ENCODE measurements at regions not wholly inside any gene's neighbourhood (a gene's known extent, or its start where the extent isn't known, plus 50 kb on each side); places are given as distances from the start of the nearest gene placed in this dataset.
A peak's percentile ranks its signal among the peaks of the same experiment; 100 is the strongest.

- no peak for DNase-seq
Observed at GRCh38 chr1:81431624-81432000, 369.1 kb upstream of the ADGRL2 start.

GRCh38 chr1:81430955-81431623 lies 369.6 kb upstream of the ADGRL2 start:
- DNase-seq = peak; percentile 30

- DNase-seq = no peak
Observed at GRCh38 chr1:81430236-81430938, 370.3 kb upstream of the ADGRL2 start.

- DNase-seq = no peak
Observed at GRCh38 chr1:81428998-81429397, 371.7 kb upstream of the ADGRL2 start.

GRCh38 chr1:81424816-81425215 lies 375.9 kb upstream of the ADGRL2 start:
- no peak for DNase-seq

GRCh38 chr1:81424061-81424460 lies 376.7 kb upstream of the ADGRL2 start:
- DNase-seq = peak; percentile 84

- peak; percentile 54 for DNase-seq
Observed at GRCh38 chr1:81420760-81421159, 380.0 kb upstream of the ADGRL2 start.

- peak; percentile 51 for DNase-seq
Observed at GRCh38 chr1:81414488-81415015, 386.2 kb upstream of the ADGRL2 start.

GRCh38 chr1:81412954-81413353 lies 387.8 kb upstream of the ADGRL2 start:
- DNase-seq = no peak

GRCh38 chr1:81410941-81411340 lies 389.8 kb upstream of the ADGRL2 start:
- no peak for DNase-seq

GRCh38 chr1:81410351-81410750 lies 390.4 kb upstream of the ADGRL2 start:
- DNase-seq = no peak

GRCh38 chr1:81409780-81410274 lies 390.9 kb upstream of the ADGRL2 start:
- DNase-seq = peak; percentile 10

- DNase-seq = no peak
Observed at GRCh38 chr1:81409262-81409661, 391.5 kb upstream of the ADGRL2 start.

GRCh38 chr1:81408419-81408818 lies 392.3 kb upstream of the ADGRL2 start:
- DNase-seq = no peak

- DNase-seq = no peak
Observed at GRCh38 chr1:81407000-81407821, 393.5 kb upstream of the ADGRL2 start.

GRCh38 chr1:81406292-81406999 lies 394.3 kb upstream of the ADGRL2 start:
- no peak for DNase-seq

GRCh38 chr1:81398041-81398440 lies 402.7 kb upstream of the ADGRL2 start:
- no peak for DNase-seq

GRCh38 chr1:81392526-81393226 lies 408.1 kb upstream of the ADGRL2 start:
- DNase-seq = no peak

GRCh38 chr1:81391125-81391828 lies 409.5 kb upstream of the ADGRL2 start:
- DNase-seq = no peak

- no peak for DNase-seq
Observed at GRCh38 chr1:81388435-81388834, 412.3 kb upstream of the ADGRL2 start.

- no peak for DNase-seq
Observed at GRCh38 chr1:81387446-81387845, 413.3 kb upstream of the ADGRL2 start.
